T-cell (primary cell): ENCODE measurements at regions not wholly inside any gene's neighbourhood (a gene's known extent, or its start where the extent isn't known, plus 50 kb on each side); places are given as distances from the start of the nearest gene placed in this dataset.

Experiments
- ATAC-seq, 4 experiments: fragments of 200-7000 bp in 3 of 4; fragments of 150-1000 bp in 1 of 4; cut with Tn5 transposase; replicated peaks in 1 of 4; 1 replicate in 3 of 4; 2 replicates in 1 of 4; pipeline ENCODE4 v1.10.0; 2021; ENCODE audit warnings: moderate library complexity in 3 of 4, mild to moderate bottlenecking in 2 of 4, moderate number of reproducible peaks in 1 of 4
- CTCF ChIA-PET, 2 donors: fragments of 300-600 bp; sonication (Branson Sonifier 250); formaldehyde crosslinking; loops; one replicate each; lab custom pipeline; 2022; ENCODE audit warnings: antibody characterized with exemption in 2 of 2; lab: Charles Lee
- POLR2A ChIA-PET, 2 donors: fragments of 300-600 bp; sonication (Branson Sonifier 250); formaldehyde crosslinking; loops; one replicate each; lab custom pipeline; 2022; ENCODE audit warnings: antibody characterized with exemption in 2 of 2; lab: Charles Lee
- DNase-seq, 35 experiments: peaks; one replicate each; pipeline versions ENCODE4 v3.0.0 to v3.0.0-alpha.2; 2013 to 2023
- H3K27ac ChIP-seq: one replicate; pipeline ENCODE4 v1.5.1; 2013; ENCODE audit warnings: low read length
- H3K27me3 ChIP-seq, 2 experiments: replicated peaks in 1 of 2; 1 replicate in 1 of 2; 2 replicates in 1 of 2; pipeline versions ENCODE4 v1.6.1 to v1.7.0; 2013; ENCODE audit warnings: low read length in 1 of 2, mixed read lengths in 1 of 2; ENCODE audit not compliant: control insufficient read depth in 2 of 2, insufficient read depth in 2 of 2; ENCODE audit errors: extremely low read depth in 1 of 2
- H3K36me3 ChIP-seq, 2 donors: 1 replicate in 1 of 2; 2 replicates in 1 of 2; pipeline versions ENCODE4 v1.6.1 to v1.7.0; 2013; ENCODE audit warnings: low read length in 1 of 2; ENCODE audit not compliant: control insufficient read depth in 2 of 2, insufficient read depth in 1 of 2; ENCODE audit errors: extremely low read depth in 1 of 2
- H3K4me1 ChIP-seq, 2 experiments: 1 replicate in 1 of 2; 2 replicates in 1 of 2; pipeline versions ENCODE4 v1.6.1 to v1.7.0; 2013; ENCODE audit warnings: low read length in 2 of 2, mixed read lengths in 1 of 2; ENCODE audit not compliant: insufficient read depth in 2 of 2, control insufficient read depth in 1 of 2; ENCODE audit errors: extremely low read depth in 1 of 2
- H3K4me3 ChIP-seq, 2 donors: 1 replicate in 1 of 2; 2 replicates in 1 of 2; pipeline versions ENCODE4 v1.5.1 to v1.7.0; 2013; ENCODE audit warnings: mild to moderate bottlenecking in 2 of 2, low read length in 1 of 2, moderate library complexity in 1 of 2; ENCODE audit not compliant: control insufficient read depth in 1 of 2; ENCODE audit errors: extremely low read depth in 1 of 2
- H3K9me3 ChIP-seq: 2 replicates; pipeline ENCODE4 v1.7.0; 2013
- H3K27ac Mint-ChIP-seq, 2 donors: one replicate each; pipeline ENCODE4 v1.8.0; 2020 to 2021; ENCODE audit warnings: mild to moderate bottlenecking in 2 of 2, mixed read lengths in 2 of 2
- H3K27me3 Mint-ChIP-seq, 2 donors: one replicate each; pipeline ENCODE4 v1.8.0; 2021 to 2022; ENCODE audit warnings: mixed read lengths in 2 of 2
- H3K36me3 Mint-ChIP-seq: one replicate; pipeline ENCODE4 v1.8.0; 2021; ENCODE audit warnings: mixed read lengths
- H3K4me1 Mint-ChIP-seq, 3 donors: one replicate each; pipeline ENCODE4 v1.8.0; 2020 to 2022; ENCODE audit warnings: mixed read lengths in 3 of 3, mild to moderate bottlenecking in 1 of 3
- H3K4me3 Mint-ChIP-seq, 3 donors: one replicate each; pipeline ENCODE4 v1.8.0; 2020 to 2022; ENCODE audit warnings: mild to moderate bottlenecking in 3 of 3, mixed read lengths in 3 of 3, moderate library complexity in 3 of 3
- H3K9me3 Mint-ChIP-seq, 3 donors: one replicate each; pipeline ENCODE4 v1.8.0; 2020 to 2022; ENCODE audit warnings: mixed read lengths in 3 of 3
- WGBS: methylation state at CpG from one replicate; pipeline ENCODE4 v1.1.5; 2013; ENCODE audit warnings: missing lambda C conversion rate; ENCODE audit not compliant: insufficient coverage; 5-methylcytosine and 5-hydroxymethylcytosine counted together

GRCh38 chr4:28545986-28546385 is 1685.3 kb downstream of the STIM2 start:
- no peak for ATAC-seq
- H3K4me1 ChIP-seq = no peaks in the 10 kb centered on the region
- peaks cover 8 to 11% (median 10%) of the 10 kb centered on the region in 3 donors for H3K9me3 Mint-ChIP-seq
- H3K4me1 Mint-ChIP-seq = no peaks in the 10 kb centered on the region
- H3K36me3 Mint-ChIP-seq = no peaks in the 10 kb centered on the region
- H3K27ac Mint-ChIP-seq = no peak overlapping the region
- no peaks in the 10 kb centered on the region for H3K36me3 ChIP-seq
- no peaks in the 10 kb centered on the region for H3K9me3 ChIP-seq
- H3K27ac ChIP-seq = no peak overlapping the region
- H3K27me3 ChIP-seq = no peaks in the 10 kb centered on the region
- CTCF ChIA-PET = no interaction called here
- DNase-seq = no peak
- POLR2A ChIA-PET = no interaction called here
- no CpG with 5 or more reads among the region's 1 CpG for WGBS
- H3K4me3 Mint-ChIP-seq = no peak overlapping the region
- H3K27me3 Mint-ChIP-seq = no peaks in the 10 kb centered on the region
- no peak overlapping the region for H3K4me3 ChIP-seq

- DNase-seq (no peak), ATAC-seq (no peak)
- no peaks in the 10 kb centered on the region for H3K9me3 ChIP-seq
- Mint-ChIP-seq H3K27me3 (no peaks in the 10 kb centered on the region), H3K9me3 (peaks cover 8 to 13% (median 8%) of the 10 kb centered on the region in 3 donors), H3K27ac (no peak overlapping the region), H3K4me3 (no peak overlapping the region), H3K36me3 (no peaks in the 10 kb centered on the region), H3K4me1 (no peaks in the 10 kb centered on the region)
- no peak overlapping the region for H3K27ac ChIP-seq
- no peaks in the 10 kb centered on the region for H3K36me3 ChIP-seq
- ChIA-PET POLR2A (no interaction called here), CTCF (no interaction called here)
- H3K4me3 ChIP-seq = no peak overlapping the region
- WGBS = 92% methylated on average over 2 of the region's 3 CpGs
- no peaks in the 10 kb centered on the region for H3K4me1 ChIP-seq
- H3K27me3 ChIP-seq = no peaks in the 10 kb centered on the region
Observed at GRCh38 chr4:28548136-28548535, 1687.5 kb downstream of the STIM2 start.

- no peaks in the 10 kb centered on the region for H3K9me3 ChIP-seq
- no peak for DNase-seq
- CTCF ChIA-PET = no interaction called here
- no peaks in the 10 kb centered on the region for H3K27me3 ChIP-seq
- peaks cover 9 to 15% (median 12%) of the 10 kb centered on the region in 3 donors for H3K9me3 Mint-ChIP-seq
- POLR2A ChIA-PET = no interaction called here
- no peak overlapping the region for H3K27ac Mint-ChIP-seq
- no peaks in the 10 kb centered on the region for H3K36me3 Mint-ChIP-seq
- H3K4me1 ChIP-seq = no peaks in the 10 kb centered on the region
- H3K4me3 ChIP-seq = no peak overlapping the region
- no peak overlapping the region for H3K4me3 Mint-ChIP-seq
- WGBS = 45% methylated on average over 4 of the region's 6 CpGs
- no peaks in the 10 kb centered on the region for H3K4me1 Mint-ChIP-seq
- no peaks in the 10 kb centered on the region for H3K27me3 Mint-ChIP-seq
- no peak for ATAC-seq
- H3K36me3 ChIP-seq = no peaks in the 10 kb centered on the region
- no peak overlapping the region for H3K27ac ChIP-seq
Observed at GRCh38 chr4:28548594-28548993, 1688.0 kb downstream of the STIM2 start.

GRCh38 chr4:28555866-28556265 is 1695.2 kb downstream of the STIM2 start:
- H3K4me1 ChIP-seq = no peaks in the 10 kb centered on the region
- Mint-ChIP-seq H3K4me3 (no peak overlapping the region), H3K27ac (no peak overlapping the region), H3K36me3 (no peaks in the 10 kb centered on the region), H3K27me3 (no peaks in the 10 kb centered on the region), H3K4me1 (no peaks in the 10 kb centered on the region), H3K9me3 (peaks cover 7 to 18% (median 13%) of the 10 kb centered on the region in 3 donors)
- ChIA-PET CTCF (no interaction called here), POLR2A (no interaction called here)
- no peak overlapping the region for H3K4me3 ChIP-seq
- H3K27ac ChIP-seq = no peak overlapping the region
- DNase-seq (no peak), ATAC-seq (no peak)
- WGBS = no CpG with 5 or more reads among the region's 2 CpGs
- H3K27me3 ChIP-seq = no peaks in the 10 kb centered on the region
- H3K36me3 ChIP-seq = no peaks in the 10 kb centered on the region
- H3K9me3 ChIP-seq = no peaks in the 10 kb centered on the region

- Mint-ChIP-seq H3K9me3 (peaks cover 7 to 14% (median 12%) of the 10 kb centered on the region in 3 donors), H3K36me3 (no peaks in the 10 kb centered on the region), H3K4me3 (no peak overlapping the region), H3K27me3 (no peaks in the 10 kb centered on the region), H3K27ac (no peak overlapping the region), H3K4me1 (no peaks in the 10 kb centered on the region)
- ATAC-seq (no peak), DNase-seq (no peak)
- 27% methylated on average over 2 of the region's 2 CpGs for WGBS
- H3K36me3 ChIP-seq = no peaks in the 10 kb centered on the region
- ChIA-PET CTCF (interaction anchor here in 1 of 2 donors (0.7 kb wide), 1 partner anchor 14 kb away, joined by 3 read pairs; no protein-coding TSS in a partner anchor), POLR2A (no interaction called here)
- H3K27ac ChIP-seq = no peak overlapping the region
- H3K27me3 ChIP-seq = no peaks in the 10 kb centered on the region
- H3K4me1 ChIP-seq = no peaks in the 10 kb centered on the region
- H3K4me3 ChIP-seq = no peak overlapping the region
- H3K9me3 ChIP-seq = no peaks in the 10 kb centered on the region
Observed at GRCh38 chr4:28557755-28558154, 1697.1 kb downstream of the STIM2 start.

GRCh38 chr4:28558895-28559294 is 1698.3 kb downstream of the STIM2 start:
- peaks cover 2% of the 10 kb centered on the region for H3K9me3 ChIP-seq
- no peaks in the 10 kb centered on the region for H3K36me3 Mint-ChIP-seq
- ATAC-seq = no peak
- CTCF ChIA-PET = no interaction called here
- no peaks in the 10 kb centered on the region for H3K4me1 Mint-ChIP-seq
- H3K4me3 Mint-ChIP-seq = no peak overlapping the region
- H3K4me3 ChIP-seq = no peak overlapping the region
- POLR2A ChIA-PET = no interaction called here
- no peaks in the 10 kb centered on the region for H3K27me3 Mint-ChIP-seq
- no peak overlapping the region for H3K27ac Mint-ChIP-seq
- no peak for DNase-seq
- H3K36me3 ChIP-seq = no peaks in the 10 kb centered on the region
- H3K27ac ChIP-seq = no peak overlapping the region
- peaks cover 4 to 7% (median 7%) of the 10 kb centered on the region in 3 donors for H3K9me3 Mint-ChIP-seq
- no peaks in the 10 kb centered on the region for H3K27me3 ChIP-seq
- WGBS = 65% methylated on average over 2 of the region's 2 CpGs
- H3K4me1 ChIP-seq = no peaks in the 10 kb centered on the region

- H3K27ac Mint-ChIP-seq = no peak overlapping the region
- CTCF ChIA-PET = no interaction called here
- Histone ChIP-seq H3K9me3 (peaks cover 4% of the 10 kb centered on the region), H3K36me3 (no peaks in the 10 kb centered on the region), H3K27ac (no peak overlapping the region), H3K27me3 (no peaks in the 10 kb centered on the region), H3K4me3 (no peak overlapping the region), H3K4me1 (no peaks in the 10 kb centered on the region)
- no peaks in the 10 kb centered on the region for H3K27me3 Mint-ChIP-seq
- no peak overlapping the region for H3K4me3 Mint-ChIP-seq
- no peak for ATAC-seq
- no peak for DNase-seq
- H3K9me3 Mint-ChIP-seq = peaks cover 6 to 14% (median 7%) of the 10 kb centered on the region in 3 donors
- no peaks in the 10 kb centered on the region for H3K4me1 Mint-ChIP-seq
- POLR2A ChIA-PET = no interaction called here
- no peaks in the 10 kb centered on the region for H3K36me3 Mint-ChIP-seq
- no CpG with 5 or more reads among the region's 4 CpGs for WGBS
Observed at GRCh38 chr4:28562913-28563312, 1702.3 kb downstream of the STIM2 start.
